Hepatocyte (in vitro differentiated cells): ENCODE measurements at regions not wholly inside any gene's neighbourhood (a gene's known extent, or its start where the extent isn't known, plus 50 kb on each side); places are given as distances from the start of the nearest gene placed in this dataset.

Experiments used
- CTCF ChIP-seq: fragments of 200-600 bp; sonication (generic); IDR thresholded peaks from 2 replicates; pipeline ENCODE4 v1.5.1; 2016; ENCODE audit warnings: antibody characterized with exemption, mild to moderate bottlenecking; ENCODE audit not compliant: poor library complexity
- EZH2 ChIP-seq: fragments of 200-600 bp; sonication (generic); IDR thresholded peaks from 2 replicates; pipeline ENCODE4 v1.6.1; 2016; ENCODE audit warnings: antibody characterized with exemption, mild to moderate bottlenecking, borderline replicate concordance

DNA sequence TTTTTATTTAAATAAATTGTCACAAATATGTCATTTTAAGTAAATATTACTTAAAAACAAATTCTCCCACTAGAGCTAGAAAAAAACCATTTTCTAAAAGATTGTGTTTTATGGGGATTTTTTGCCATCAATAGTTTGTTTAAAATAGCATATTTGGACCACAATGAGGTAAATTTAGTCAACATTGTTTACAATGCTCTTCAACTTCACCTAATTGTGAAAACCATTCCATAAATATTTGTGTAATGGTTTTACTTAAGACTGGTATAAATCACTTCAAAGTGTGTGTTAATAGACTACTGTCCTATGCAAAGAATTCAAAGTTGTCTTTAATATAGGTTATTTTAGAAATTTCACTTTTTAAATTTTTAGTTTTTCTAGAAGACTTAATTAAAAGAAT, 1004.2 kb downstream of the PCDH18 start:
- TF ChIP-seq CTCF (no peak), EZH2 (no peak)
